B cell (primary cell): ENCODE measurements at regions not wholly inside any gene's neighbourhood (a gene's known extent, or its start where the extent isn't known, plus 50 kb on each side); places are given as distances from the start of the nearest gene placed in this dataset.

ENCODE experiments used
- CTCF ChIP-seq: fragments of 200-600 bp; IDR thresholded peaks from one replicate; pipeline ENCODE4 v1.8.0; 2022; ENCODE audit warnings: antibody characterized with exemption, mild to moderate bottlenecking
- EZH2 ChIP-seq: IDR thresholded peaks from 2 replicates; pipeline ENCODE4 v1.6.1; 2012; ENCODE audit warnings: borderline replicate concordance, low read depth, mild to moderate bottlenecking, moderate library complexity, low read length; ENCODE audit not compliant: insufficient read depth, poor library complexity, severe bottlenecking

- no peak for TF ChIP-seq CTCF
- TF ChIP-seq EZH2: no peak
Measured at GRCh38 chr6:22838345-22838744, 269.0 kb downstream of the HDGFL1 start.
